ENCODE measurements at regions not wholly inside any gene's neighbourhood (a gene's known extent, or its start where the extent isn't known, plus 50 kb on each side); places are given as distances from the start of the nearest gene placed in this dataset.

DNA sequence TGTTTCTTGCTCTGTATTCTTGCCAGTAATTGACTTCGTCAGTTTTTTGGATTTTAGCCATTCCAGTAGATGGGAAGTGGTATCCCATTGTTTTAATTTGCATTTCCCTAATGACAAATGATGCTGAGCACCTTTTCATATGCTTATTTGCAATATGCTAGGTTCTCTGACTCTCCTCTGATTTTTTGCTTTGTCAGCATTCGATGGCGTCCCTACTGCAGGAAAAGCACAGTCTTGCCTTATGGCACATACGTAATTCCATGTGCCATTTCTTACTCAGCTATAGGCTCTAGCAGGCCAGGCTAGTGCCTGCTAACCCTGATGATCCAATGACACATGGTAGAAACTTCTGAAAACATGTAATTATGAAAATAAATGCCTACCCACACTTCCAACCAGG is 239.2 kb upstream of the ATP10A start:
- Histone ChIP-seq H3K27me3 (ENCODE audit: control insufficient read depth, insufficient read depth, low read length) (no peaks in the 10 kb centered on the region), H3K4me1 (ENCODE audit: control insufficient read depth, insufficient read depth, low read length) (no peaks in the 10 kb centered on the region), H3K4me3 (ENCODE audit: low read length) (no peak overlapping the region), H3K9ac (ENCODE audit: low read length) (no peak overlapping the region), H3K9me3 (ENCODE audit: control insufficient read depth, low read length) (no peaks in the 10 kb centered on the region), H3K36me3 (ENCODE audit: control insufficient read depth, insufficient read depth, low read length) (no peaks in the 10 kb centered on the region)

DNA sequence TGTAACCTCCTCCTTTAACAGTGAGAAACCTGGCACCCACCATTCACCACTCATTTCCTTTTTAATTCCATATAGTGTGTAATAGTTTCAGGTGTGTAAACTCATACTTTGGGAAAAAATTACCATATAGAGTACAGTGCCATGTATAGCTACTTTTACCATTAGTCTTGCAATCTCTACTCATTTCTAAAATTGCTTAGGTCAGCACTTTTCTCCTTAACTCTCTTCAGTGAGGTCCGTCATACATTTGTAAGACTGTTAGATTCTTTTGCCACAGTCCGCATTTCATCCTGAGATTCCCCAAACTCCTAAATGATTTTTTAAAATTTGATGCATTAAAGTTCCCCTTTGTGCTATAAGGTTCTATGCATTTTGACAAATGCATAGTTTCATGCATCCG is 238.3 kb upstream of the ATP10A start:
- no peaks in the 10 kb centered on the region for H3K27me3 ChIP-seq (ENCODE audit: control insufficient read depth, insufficient read depth, low read length)
- no peak overlapping the region for H3K9ac ChIP-seq (ENCODE audit: low read length)
- no peaks in the 10 kb centered on the region for H3K4me1 ChIP-seq (ENCODE audit: control insufficient read depth, insufficient read depth, low read length)
- no peak overlapping the region for H3K4me3 ChIP-seq (ENCODE audit: low read length)
- no peaks in the 10 kb centered on the region for H3K36me3 ChIP-seq (ENCODE audit: control insufficient read depth, insufficient read depth, low read length)
- H3K9me3 ChIP-seq (ENCODE audit: control insufficient read depth, low read length) = no peaks in the 10 kb centered on the region

DNA sequence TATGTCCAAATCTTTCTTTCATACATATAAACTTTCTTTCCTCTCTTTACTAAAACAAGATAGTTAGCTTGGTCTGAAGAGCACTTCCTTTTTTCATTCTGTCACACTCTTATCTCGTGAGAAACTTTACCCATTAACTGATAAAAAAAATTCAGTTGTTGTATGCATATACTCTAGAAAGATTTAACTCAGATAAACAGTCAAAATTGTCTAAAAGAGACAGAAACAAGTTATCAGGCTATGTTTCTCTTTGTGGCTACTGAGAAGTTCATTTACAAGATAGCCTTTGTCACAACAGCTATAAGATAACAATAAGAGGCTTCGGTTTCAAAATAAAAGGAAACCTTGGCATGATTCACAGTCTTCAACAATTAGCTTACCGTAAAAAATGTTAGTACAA is 235.7 kb upstream of the ATP10A start:
- Histone ChIP-seq H3K4me1 (ENCODE audit: control insufficient read depth, insufficient read depth, low read length) (no peaks in the 10 kb centered on the region), H3K4me3 (ENCODE audit: low read length) (no peak overlapping the region), H3K9me3 (ENCODE audit: control insufficient read depth, low read length) (no peaks in the 10 kb centered on the region), H3K27me3 (ENCODE audit: control insufficient read depth, insufficient read depth, low read length) (no peaks in the 10 kb centered on the region), H3K36me3 (ENCODE audit: control insufficient read depth, insufficient read depth, low read length) (no peaks in the 10 kb centered on the region), H3K9ac (ENCODE audit: low read length) (no peak overlapping the region)

- no peaks in the 10 kb centered on the region for H3K9me3 ChIP-seq (ENCODE audit: control insufficient read depth, low read length)
- no peaks in the 10 kb centered on the region for H3K36me3 ChIP-seq (ENCODE audit: control insufficient read depth, insufficient read depth, low read length)
- H3K9ac ChIP-seq (ENCODE audit: low read length) = no peak overlapping the region
- H3K4me3 ChIP-seq (ENCODE audit: low read length) = no peak overlapping the region
- H3K27me3 ChIP-seq (ENCODE audit: control insufficient read depth, insufficient read depth, low read length) = no peaks in the 10 kb centered on the region
- H3K4me1 ChIP-seq (ENCODE audit: control insufficient read depth, insufficient read depth, low read length) = no peaks in the 10 kb centered on the region
Observed at GRCh38 chr15:26097216-26097615, 234.1 kb upstream of the ATP10A start.

GRCh38 chr15:26096581-26096980 is 233.5 kb upstream of the ATP10A start:
- Histone ChIP-seq H3K4me3 (ENCODE audit: low read length) (no peak overlapping the region), H3K9ac (ENCODE audit: low read length) (no peak overlapping the region), H3K27me3 (ENCODE audit: control insufficient read depth, insufficient read depth, low read length) (no peaks in the 10 kb centered on the region), H3K36me3 (ENCODE audit: control insufficient read depth, insufficient read depth, low read length) (no peaks in the 10 kb centered on the region), H3K4me1 (ENCODE audit: control insufficient read depth, insufficient read depth, low read length) (no peaks in the 10 kb centered on the region), H3K9me3 (ENCODE audit: control insufficient read depth, low read length) (no peaks in the 10 kb centered on the region)

DNA sequence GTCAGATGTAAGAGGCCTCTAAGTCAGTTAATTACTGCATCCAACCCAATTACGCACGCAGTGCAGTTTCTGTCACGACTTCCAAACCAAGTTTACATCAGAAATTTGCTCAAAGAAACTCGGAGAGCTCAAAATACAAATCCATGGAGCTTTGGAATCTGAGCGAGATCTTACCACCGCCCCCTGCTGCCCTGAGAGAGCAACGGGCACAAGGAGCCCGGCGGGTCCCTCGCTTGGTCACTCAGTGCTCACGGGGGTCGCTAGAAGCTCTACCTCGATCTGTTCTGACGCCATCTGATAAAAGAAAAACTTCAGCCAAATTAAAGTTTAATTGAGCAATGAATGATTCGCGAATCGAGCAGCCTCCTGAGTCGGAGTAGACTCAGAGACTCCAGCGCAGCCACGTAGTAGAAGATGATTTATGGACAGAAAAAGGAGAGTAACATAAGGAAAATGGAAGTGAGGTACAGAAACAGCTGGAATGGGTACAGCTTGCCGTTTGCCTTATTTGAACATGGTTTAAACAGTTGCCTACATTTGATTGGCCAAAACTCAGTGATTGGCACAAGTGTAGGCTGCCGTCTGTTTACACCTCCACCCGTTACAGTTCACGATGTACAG is 232.7 kb upstream of the ATP10A start:
- no peak overlapping the region for H3K4me3 ChIP-seq (ENCODE audit: low read length)
- no peaks in the 10 kb centered on the region for H3K9me3 ChIP-seq (ENCODE audit: control insufficient read depth, low read length)
- no peak overlapping the region for H3K9ac ChIP-seq (ENCODE audit: low read length)
- H3K27me3 ChIP-seq (ENCODE audit: control insufficient read depth, insufficient read depth, low read length) = no peaks in the 10 kb centered on the region
- H3K36me3 ChIP-seq (ENCODE audit: control insufficient read depth, insufficient read depth, low read length) = no peaks in the 10 kb centered on the region
- H3K4me1 ChIP-seq (ENCODE audit: control insufficient read depth, insufficient read depth, low read length) = no peaks in the 10 kb centered on the region

DNA sequence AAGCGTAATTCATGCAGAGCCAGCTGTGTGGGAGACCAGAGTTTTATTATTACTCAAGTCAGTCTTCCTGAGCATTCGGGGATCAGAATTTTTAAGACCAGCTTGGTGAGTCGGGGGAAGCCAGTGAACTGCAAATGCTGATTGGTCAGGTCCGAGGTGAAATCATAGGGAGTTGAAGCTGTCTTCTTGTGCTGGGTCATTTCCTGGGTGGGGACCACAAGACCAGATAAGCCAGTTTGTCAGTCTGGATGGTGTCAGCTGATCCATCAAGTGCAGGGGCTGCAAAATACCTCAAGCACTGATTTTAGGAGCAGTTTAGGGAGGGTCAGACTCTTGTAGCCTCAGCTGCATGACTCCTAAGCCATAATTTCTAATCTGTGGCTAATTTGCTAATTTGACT is 228.1 kb upstream of the ATP10A start:
- H3K9me3 ChIP-seq (ENCODE audit: control insufficient read depth, low read length) = no peaks in the 10 kb centered on the region
- no peaks in the 10 kb centered on the region for H3K4me1 ChIP-seq (ENCODE audit: control insufficient read depth, insufficient read depth, low read length)
- H3K4me3 ChIP-seq (ENCODE audit: low read length) = no peak overlapping the region
- H3K27me3 ChIP-seq (ENCODE audit: control insufficient read depth, insufficient read depth, low read length) = no peaks in the 10 kb centered on the region
- H3K36me3 ChIP-seq (ENCODE audit: control insufficient read depth, insufficient read depth, low read length) = no peaks in the 10 kb centered on the region
- no peak overlapping the region for H3K9ac ChIP-seq (ENCODE audit: low read length)

- Histone ChIP-seq H3K9me3 (ENCODE audit: control insufficient read depth, low read length) (no peaks in the 10 kb centered on the region), H3K9ac (ENCODE audit: low read length) (no peak overlapping the region), H3K36me3 (ENCODE audit: control insufficient read depth, insufficient read depth, low read length) (no peaks in the 10 kb centered on the region), H3K27me3 (ENCODE audit: control insufficient read depth, insufficient read depth, low read length) (no peaks in the 10 kb centered on the region), H3K4me3 (ENCODE audit: low read length) (no peak overlapping the region), H3K4me1 (ENCODE audit: control insufficient read depth, insufficient read depth, low read length) (no peaks in the 10 kb centered on the region)
Observed at GRCh38 chr15:26087881-26088280, 224.8 kb upstream of the ATP10A start.

DNA sequence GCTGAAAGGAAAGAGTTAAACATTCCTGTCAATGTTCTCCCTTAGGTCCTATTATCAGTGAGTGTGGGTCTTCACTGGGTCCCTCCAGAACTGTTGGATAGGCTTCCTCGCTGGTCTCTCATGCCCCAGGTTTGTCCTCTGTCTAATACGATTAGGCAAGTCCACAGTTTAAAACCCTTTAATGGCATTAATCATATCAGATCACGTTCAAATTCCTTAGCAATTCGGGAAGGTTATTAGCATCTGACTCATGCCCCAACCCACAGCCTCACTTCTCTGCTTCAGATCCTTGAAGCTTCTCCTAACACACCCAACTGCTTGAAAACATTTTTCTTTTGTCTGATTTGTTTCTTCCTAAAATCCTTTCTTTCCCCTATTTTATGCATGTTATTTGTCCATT is 224.3 kb upstream of the ATP10A start:
- H3K9ac ChIP-seq (ENCODE audit: low read length) = no peak overlapping the region
- H3K9me3 ChIP-seq (ENCODE audit: control insufficient read depth, low read length) = no peaks in the 10 kb centered on the region
- H3K27me3 ChIP-seq (ENCODE audit: control insufficient read depth, insufficient read depth, low read length) = no peaks in the 10 kb centered on the region
- no peaks in the 10 kb centered on the region for H3K36me3 ChIP-seq (ENCODE audit: control insufficient read depth, insufficient read depth, low read length)
- no peak overlapping the region for H3K4me3 ChIP-seq (ENCODE audit: low read length)
- H3K4me1 ChIP-seq (ENCODE audit: control insufficient read depth, insufficient read depth, low read length) = no peaks in the 10 kb centered on the region

- no peak overlapping the region for H3K9ac ChIP-seq (ENCODE audit: low read length)
- no peaks in the 10 kb centered on the region for H3K27me3 ChIP-seq (ENCODE audit: control insufficient read depth, insufficient read depth, low read length)
- H3K4me1 ChIP-seq (ENCODE audit: control insufficient read depth, insufficient read depth, low read length) = no peaks in the 10 kb centered on the region
- no peaks in the 10 kb centered on the region for H3K36me3 ChIP-seq (ENCODE audit: control insufficient read depth, insufficient read depth, low read length)
- no peaks in the 10 kb centered on the region for H3K9me3 ChIP-seq (ENCODE audit: control insufficient read depth, low read length)
- no peak overlapping the region for H3K4me3 ChIP-seq (ENCODE audit: low read length)
Observed at GRCh38 chr15:26084771-26085170, 221.6 kb upstream of the ATP10A start.

- no peak overlapping the region for H3K9ac ChIP-seq (ENCODE audit: low read length)
- no peak overlapping the region for H3K4me3 ChIP-seq (ENCODE audit: low read length)
- no peaks in the 10 kb centered on the region for H3K4me1 ChIP-seq (ENCODE audit: control insufficient read depth, insufficient read depth, low read length)
- H3K27me3 ChIP-seq (ENCODE audit: control insufficient read depth, insufficient read depth, low read length) = no peaks in the 10 kb centered on the region
- H3K9me3 ChIP-seq (ENCODE audit: control insufficient read depth, low read length) = no peaks in the 10 kb centered on the region
- no peaks in the 10 kb centered on the region for H3K36me3 ChIP-seq (ENCODE audit: control insufficient read depth, insufficient read depth, low read length)
Observed at GRCh38 chr15:26083896-26084295, 220.8 kb upstream of the ATP10A start.

DNA sequence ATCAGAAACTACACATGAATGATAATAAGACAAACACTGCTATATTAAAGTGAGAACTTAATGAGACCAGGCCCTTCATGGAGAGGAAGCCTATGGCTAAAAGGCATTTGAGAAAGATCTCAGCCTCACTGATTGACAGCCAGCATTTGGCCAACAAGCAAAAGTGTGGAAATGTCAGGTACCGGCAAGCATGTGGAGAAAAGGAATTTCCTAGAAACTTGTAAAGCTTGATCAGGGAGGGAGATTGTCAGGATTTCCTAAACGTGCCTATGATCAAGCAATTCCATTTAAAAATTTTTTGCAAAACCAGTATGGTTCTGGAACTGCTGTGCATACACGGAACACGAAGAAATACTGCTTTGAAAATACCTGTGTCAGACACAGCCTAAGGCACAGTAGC is 220.3 kb upstream of the ATP10A start:
- Histone ChIP-seq H3K9ac (ENCODE audit: low read length) (no peak overlapping the region), H3K27me3 (ENCODE audit: control insufficient read depth, insufficient read depth, low read length) (no peaks in the 10 kb centered on the region), H3K9me3 (ENCODE audit: control insufficient read depth, low read length) (no peaks in the 10 kb centered on the region), H3K4me3 (ENCODE audit: low read length) (no peak overlapping the region), H3K36me3 (ENCODE audit: control insufficient read depth, insufficient read depth, low read length) (no peaks in the 10 kb centered on the region), H3K4me1 (ENCODE audit: control insufficient read depth, insufficient read depth, low read length) (no peaks in the 10 kb centered on the region)
